SK-N-SH (cell line): ENCODE measurements at regions not wholly inside any gene's neighbourhood (a gene's known extent, or its start where the extent isn't known, plus 50 kb on each side); places are given as distances from the start of the nearest gene placed in this dataset.

Source experiments
- CTCF ChIA-PET: fragments of 300-600, 350-600 bp; formaldehyde crosslinking; extraction: SDS; loops from one replicate; lab custom pipeline; 2021; lab: Yijun Ruan, JAX
- POLR2A ChIA-PET: fragments of 350-600 bp; sonication (Branson Sonifier 250); formaldehyde crosslinking; extraction: SDS; loops from one replicate; lab custom pipeline; 2020; ENCODE audit warnings: antibody characterized with exemption, inconsistent platforms; lab: Yijun Ruan, JAX
- DNase-seq: peaks from one replicate; pipeline ENCODE4 v3.0.0; 2012
- H2AFZ ChIP-seq: fragments of 200-600 bp; sonication (generic); 2 replicates; pipeline ENCODE4 v1.8.1; 2016; ENCODE audit warnings: antibody characterized with exemption, mild to moderate bottlenecking, low read depth
- H3F3A ChIP-seq: fragments of 200-600 bp; sonication (generic); replicated peaks from 2 replicates; pipeline ENCODE3; 2016; ENCODE audit warnings: antibody characterized with exemption, mild to moderate bottlenecking; ENCODE audit not compliant: insufficient read depth
- H3K27ac ChIP-seq, 2 experiments: fragments of 200-500 bp in 1 of 2; fragments of 200-600 bp in 1 of 2; sonication (Bioruptor generic) in 1 of 2; sonication (generic), shearing (Covaris generic) in 1 of 2; 2 replicates each; pipeline versions ENCODE4 v1.5.1 to v1.6.1; 2014 to 2016; ENCODE audit warnings: low read depth in 2 of 2, inconsistent platforms in 1 of 2, low read length in 1 of 2, mild to moderate bottlenecking in 1 of 2, mixed read lengths in 1 of 2
- H3K27me3 ChIP-seq: fragments of 200-600 bp; sonication (generic), shearing (Covaris generic); 2 replicates; pipeline ENCODE4 v1.6.1; 2016; ENCODE audit warnings: mixed run types; ENCODE audit not compliant: insufficient read depth
- H3K36me3 ChIP-seq, 2 experiments: fragments of 200-500 bp in 1 of 2; fragments of 200-600 bp in 1 of 2; sonication (Bioruptor generic) in 1 of 2; sonication (generic) in 1 of 2; replicated peaks in 1 of 2; 2 replicates each; pipeline versions ENCODE3 to v1.5.1; 2014 to 2016; ENCODE audit warnings: low read length in 1 of 2, mild to moderate bottlenecking in 1 of 2; ENCODE audit not compliant: insufficient read depth in 2 of 2, control insufficient read depth in 1 of 2
- H3K4me1 ChIP-seq, 2 experiments: fragments of 200-500 bp in 1 of 2; fragments of 200-600 bp in 1 of 2; sonication (Bioruptor generic) in 1 of 2; sonication (generic), shearing (Covaris generic) in 1 of 2; 2 replicates each; pipeline versions ENCODE4 v1.5.1 to v1.6.1; 2014 to 2016; ENCODE audit warnings: low read depth in 1 of 2, low read length in 1 of 2, mixed run types in 1 of 2; ENCODE audit not compliant: insufficient read depth in 2 of 2, control insufficient read depth in 1 of 2
- H3K4me2 ChIP-seq: fragments of 200-600 bp; sonication (generic), shearing (Covaris generic); 2 replicates; pipeline ENCODE4 v1.6.1; 2017; ENCODE audit warnings: mixed run types
- H3K4me3 ChIP-seq, 2 experiments: fragments of 200-500 bp in 1 of 2; fragments of 200-600 bp in 1 of 2; sonication (Bioruptor generic) in 1 of 2; sonication (generic), shearing (Covaris generic) in 1 of 2; 2 replicates each; pipeline versions ENCODE4 v1.5.1 to v1.8.1; 2014 to 2016; ENCODE audit warnings: low read depth in 2 of 2, inconsistent platforms in 1 of 2, low read length in 1 of 2, mild to moderate bottlenecking in 1 of 2, mixed read lengths in 1 of 2, moderate library complexity in 1 of 2
- H3K79me2 ChIP-seq: fragments of 200-600 bp; sonication (generic); 2 replicates; pipeline ENCODE4 v1.8.1; 2017; ENCODE audit warnings: mild to moderate bottlenecking; ENCODE audit not compliant: insufficient read depth
- H3K9ac ChIP-seq: fragments of 200-600 bp; sonication (generic); 2 replicates; pipeline ENCODE4 v1.6.1; 2017; ENCODE audit warnings: mixed run types
- H3K9me2 ChIP-seq: fragments of 200-600 bp; sonication (generic); 2 replicates; pipeline ENCODE4 v1.6.1; 2017; ENCODE audit warnings: mixed run types
- H3K9me3 ChIP-seq: fragments of 200-600 bp; sonication (generic); 2 replicates; pipeline ENCODE4 v1.6.1; 2017; ENCODE audit warnings: mixed run types, mild to moderate bottlenecking, moderate library complexity
- H4K20me1 ChIP-seq: fragments of 200-600 bp; sonication (generic); 2 replicates; pipeline ENCODE4 v1.6.1; 2017; ENCODE audit warnings: mild to moderate bottlenecking, mixed run types; ENCODE audit not compliant: insufficient read depth
- EZH2phosphoT487 ChIP-seq: fragments of 200-600 bp; sonication (generic); IDR thresholded peaks from 2 replicates; pipeline ENCODE4 v1.6.1; 2017; ENCODE audit warnings: low read depth, mixed run types, mild to moderate bottlenecking, antibody characterized with exemption, moderate library complexity, borderline replicate concordance
- FOSL2 ChIP-seq: IDR thresholded peaks from 2 replicates; pipeline ENCODE4 v1.4.0; 2012; ENCODE audit warnings: low read depth, mild to moderate bottlenecking, moderate library complexity, borderline replicate concordance
- FOXJ3 ChIP-seq: sonication (generic); formaldehyde crosslinking; IDR thresholded peaks from 2 replicates; pipeline ENCODE4 v1.5.1; 2020; ENCODE audit warnings: mild to moderate bottlenecking, missing genetic modification reagents
- GATA2 ChIP-seq: sonication (generic); formaldehyde crosslinking; IDR thresholded peaks from 2 replicates; pipeline ENCODE4 v1.5.0; 2020; ENCODE audit warnings: mild to moderate bottlenecking, missing genetic modification reagents
- MXI1 ChIP-seq: IDR thresholded peaks from 2 replicates; pipeline ENCODE4 v1.6.1; 2012; ENCODE audit warnings: mild to moderate bottlenecking, low read depth, low read length, improper control_type of control experiment
- NFIC ChIP-seq: IDR thresholded peaks from 2 replicates; pipeline ENCODE4 v1.4.0; 2012; ENCODE audit warnings: borderline replicate concordance
- REST ChIP-seq: IDR thresholded peaks from 2 replicates; pipeline ENCODE4 v1.6.1; 2012; ENCODE audit warnings: mild to moderate bottlenecking, low read depth, low read length, moderate library complexity
- RFX5 ChIP-seq: IDR thresholded peaks from 2 replicates; pipeline ENCODE4 v1.6.1; 2012; ENCODE audit warnings: mild to moderate bottlenecking, improper control_type of control experiment, low read length
- SIN3A ChIP-seq: IDR thresholded peaks from 2 replicates; pipeline ENCODE4 v1.6.1; 2012; ENCODE audit warnings: low read depth, mild to moderate bottlenecking, low read length, moderate library complexity, borderline replicate concordance
- SMC3 ChIP-seq: IDR thresholded peaks from 2 replicates; pipeline ENCODE4 v1.6.1; 2012; ENCODE audit warnings: low read depth, low read length, improper control_type of control experiment
- TAF1 ChIP-seq: IDR thresholded peaks from 2 replicates; pipeline ENCODE4 v1.6.1; 2012; ENCODE audit warnings: low read depth, mild to moderate bottlenecking, low read length, moderate library complexity, borderline replicate concordance
- TCF12 ChIP-seq: IDR thresholded peaks from 2 replicates; pipeline ENCODE4 v1.4.0; 2012
- TEAD4 ChIP-seq: IDR thresholded peaks from 2 replicates; pipeline ENCODE4 v1.4.0; 2012; ENCODE audit warnings: mild to moderate bottlenecking, borderline replicate concordance; ENCODE audit not compliant: insufficient read depth
- YY1 ChIP-seq: IDR thresholded peaks from 2 replicates; pipeline ENCODE4 v1.4.0; 2012; ENCODE audit warnings: low read depth, mild to moderate bottlenecking
- WGBS: methylation state at CpG from one replicate; pipeline ENCODE4 v1.1.6; 2017; ENCODE audit warnings: low lambda C conversion rate; 5-methylcytosine and 5-hydroxymethylcytosine counted together
- TF ChIP-seq, protein P1 (sequence below): fragments of 150-350 bp; IDR thresholded peaks from 2 replicates; pipeline ENCODE4 v1.6.1; 2017; ENCODE audit warnings: antibody characterized with exemption, low read length, low read depth, borderline replicate concordance
- TF ChIP-seq, protein P2 (sequence below): IDR thresholded peaks from 2 replicates; pipeline ENCODE4 v1.4.0; 2012; ENCODE audit warnings: low read depth
- TF ChIP-seq, protein P3 (sequence below): fragments of 200-600 bp; sonication (generic); IDR thresholded peaks from 2 replicates; pipeline ENCODE4 v1.6.1; 2017; ENCODE audit warnings: antibody characterized with exemption, mild to moderate bottlenecking, moderate library complexity
- TF ChIP-seq, protein P4 (sequence below): IDR thresholded peaks from 2 replicates; pipeline ENCODE4 v1.4.0; 2012; ENCODE audit warnings: low read depth, borderline replicate concordance

DNA sequence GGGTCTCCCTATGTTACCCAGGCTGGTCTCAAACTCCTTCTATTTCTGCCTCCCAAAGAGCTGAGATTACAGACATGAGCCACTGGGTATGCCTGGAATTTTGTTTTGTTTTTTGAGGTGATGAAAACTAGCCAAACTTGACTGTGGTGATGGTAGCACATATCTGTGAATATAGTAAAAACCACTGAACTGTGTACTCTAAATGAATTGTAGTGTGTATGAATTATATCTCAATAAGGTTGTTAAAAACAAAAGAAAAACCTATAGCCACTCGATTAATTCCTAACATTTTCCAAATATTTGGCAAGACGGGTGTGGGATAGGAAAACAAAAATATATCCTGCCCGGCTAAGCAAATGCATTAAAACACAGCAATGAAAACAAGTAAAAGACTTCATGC, 1302.3 kb upstream of the CHAC2 start:
- no peak overlapping the region for H3K4me3 ChIP-seq
- DNase-seq: no peak
- H3K9me2 ChIP-seq: no peaks in the 10 kb centered on the region
- no peaks in the 10 kb centered on the region for H3K9me3 ChIP-seq
- H3K27me3 ChIP-seq: no peaks in the 10 kb centered on the region
- H3K9ac ChIP-seq: no peak overlapping the region
- no peaks in the 10 kb centered on the region for H3K79me2 ChIP-seq
- H3K36me3 ChIP-seq: no peaks in the 10 kb centered on the region
- ChIA-PET POLR2A (no interaction called here), CTCF (no interaction called here)
- no peak overlapping the region for H2AFZ ChIP-seq
- WGBS: 5% methylated on average over 3 of the region's 3 CpGs
- no peaks in the 10 kb centered on the region for H3F3A ChIP-seq
- no peak overlapping the region for H3K4me2 ChIP-seq
- TF ChIP-seq FOSL2: no peak
- TF ChIP-seq NFIC: no peak
- TF ChIP-seq TCF12: no peak
- no peak for TF ChIP-seq SMC3
- TF ChIP-seq REST: no peak
- no peak for TF ChIP-seq FOXJ3
- no peak for TF ChIP-seq GATA2 (CRISPR knock-in tag)
- TF ChIP-seq EZH2phosphoT487: no peak
- no peaks in the 10 kb centered on the region for H4K20me1 ChIP-seq
- H3K27ac ChIP-seq: no peak overlapping the region
- H3K4me1 ChIP-seq: no peaks in the 10 kb centered on the region

DNA sequence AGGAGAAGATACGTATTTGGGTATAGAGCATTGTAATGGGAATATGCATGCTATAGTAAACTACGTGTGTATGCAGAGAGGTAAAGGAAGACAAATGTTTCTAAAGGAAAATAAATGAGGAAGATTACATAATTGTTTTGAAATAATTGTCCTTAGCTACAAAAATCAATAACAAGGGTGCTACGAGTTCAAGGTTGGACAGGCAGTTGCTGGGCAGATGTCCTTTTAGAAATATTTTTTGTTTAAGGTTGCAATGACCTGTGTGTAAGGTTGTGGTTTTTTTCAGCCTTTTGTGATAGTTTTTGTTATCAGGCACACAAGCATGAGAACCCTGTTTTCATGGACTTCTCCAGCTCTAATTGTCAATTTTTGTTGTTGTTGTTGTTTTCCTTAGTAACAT, 1304.1 kb upstream of the CHAC2 start:
- WGBS: 17% methylated on average over 3 of the region's 3 CpGs

More for the DNA sequence above, 1304.1 kb upstream of the CHAC2 start:
- no peak overlapping the region for H2AFZ ChIP-seq
- H3K9ac ChIP-seq: no peak overlapping the region
- TF ChIP-seq, protein P1, sequence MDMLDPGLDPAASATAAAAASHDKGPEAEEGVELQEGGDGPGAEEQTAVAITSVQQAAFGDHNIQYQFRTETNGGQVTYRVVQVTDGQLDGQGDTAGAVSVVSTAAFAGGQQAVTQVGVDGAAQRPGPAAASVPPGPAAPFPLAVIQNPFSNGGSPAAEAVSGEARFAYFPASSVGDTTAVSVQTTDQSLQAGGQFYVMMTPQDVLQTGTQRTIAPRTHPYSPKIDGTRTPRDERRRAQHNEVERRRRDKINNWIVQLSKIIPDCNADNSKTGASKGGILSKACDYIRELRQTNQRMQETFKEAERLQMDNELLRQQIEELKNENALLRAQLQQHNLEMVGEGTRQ: no peak
- TF ChIP-seq, protein P2, sequence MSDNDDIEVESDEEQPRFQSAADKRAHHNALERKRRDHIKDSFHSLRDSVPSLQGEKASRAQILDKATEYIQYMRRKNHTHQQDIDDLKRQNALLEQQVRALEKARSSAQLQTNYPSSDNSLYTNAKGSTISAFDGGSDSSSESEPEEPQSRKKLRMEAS: no peak
- TF ChIP-seq RFX5: no peak
- TF ChIP-seq, protein P3, sequence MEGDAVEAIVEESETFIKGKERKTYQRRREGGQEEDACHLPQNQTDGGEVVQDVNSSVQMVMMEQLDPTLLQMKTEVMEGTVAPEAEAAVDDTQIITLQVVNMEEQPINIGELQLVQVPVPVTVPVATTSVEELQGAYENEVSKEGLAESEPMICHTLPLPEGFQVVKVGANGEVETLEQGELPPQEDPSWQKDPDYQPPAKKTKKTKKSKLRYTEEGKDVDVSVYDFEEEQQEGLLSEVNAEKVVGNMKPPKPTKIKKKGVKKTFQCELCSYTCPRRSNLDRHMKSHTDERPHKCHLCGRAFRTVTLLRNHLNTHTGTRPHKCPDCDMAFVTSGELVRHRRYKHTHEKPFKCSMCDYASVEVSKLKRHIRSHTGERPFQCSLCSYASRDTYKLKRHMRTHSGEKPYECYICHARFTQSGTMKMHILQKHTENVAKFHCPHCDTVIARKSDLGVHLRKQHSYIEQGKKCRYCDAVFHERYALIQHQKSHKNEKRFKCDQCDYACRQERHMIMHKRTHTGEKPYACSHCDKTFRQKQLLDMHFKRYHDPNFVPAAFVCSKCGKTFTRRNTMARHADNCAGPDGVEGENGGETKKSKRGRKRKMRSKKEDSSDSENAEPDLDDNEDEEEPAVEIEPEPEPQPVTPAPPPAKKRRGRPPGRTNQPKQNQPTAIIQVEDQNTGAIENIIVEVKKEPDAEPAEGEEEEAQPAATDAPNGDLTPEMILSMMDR: no peak
- TF ChIP-seq, protein P4, sequence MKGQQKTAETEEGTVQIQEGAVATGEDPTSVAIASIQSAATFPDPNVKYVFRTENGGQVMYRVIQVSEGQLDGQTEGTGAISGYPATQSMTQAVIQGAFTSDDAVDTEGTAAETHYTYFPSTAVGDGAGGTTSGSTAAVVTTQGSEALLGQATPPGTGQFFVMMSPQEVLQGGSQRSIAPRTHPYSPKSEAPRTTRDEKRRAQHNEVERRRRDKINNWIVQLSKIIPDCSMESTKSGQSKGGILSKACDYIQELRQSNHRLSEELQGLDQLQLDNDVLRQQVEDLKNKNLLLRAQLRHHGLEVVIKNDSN: no peak
- TF ChIP-seq MXI1: no peak
- TF ChIP-seq YY1: no peak
- TF ChIP-seq TEAD4: no peak
- no peak for TF ChIP-seq GATA2 (CRISPR knock-in tag)
- TF ChIP-seq SIN3A: no peak
- TF ChIP-seq TAF1: no peak
- CTCF ChIA-PET: no interaction called here
- no peaks in the 10 kb centered on the region for H3K36me3 ChIP-seq
- no peaks in the 10 kb centered on the region for H3K9me2 ChIP-seq
- H4K20me1 ChIP-seq: no peaks in the 10 kb centered on the region
- H3K4me2 ChIP-seq: no peak overlapping the region
- H3K79me2 ChIP-seq: no peaks in the 10 kb centered on the region
- no peak overlapping the region for H3K4me3 ChIP-seq
- DNase-seq: no peak
- H3K27ac ChIP-seq: no peak overlapping the region
- no peaks in the 10 kb centered on the region for H3K27me3 ChIP-seq
- H3F3A ChIP-seq: no peaks in the 10 kb centered on the region
- POLR2A ChIA-PET: no interaction called here
- no peaks in the 10 kb centered on the region for H3K4me1 ChIP-seq
- H3K9me3 ChIP-seq: no peaks in the 10 kb centered on the region
